RWPE1 (cell line): ENCODE measurements at regions not wholly inside any gene's neighbourhood (a gene's known extent, or its start where the extent isn't known, plus 50 kb on each side); places are given as distances from the start of the nearest gene placed in this dataset.
"Not testable (repeated sequence)": the region's sequence is repeated elsewhere in the genome, so short reads cannot be mapped to it uniquely, and the experiment has no call there.

Experiments
- CTCF ChIA-PET: fragments of 350-600 bp; sonication (Branson Sonifier 250); formaldehyde crosslinking; extraction: SDS; loops from one replicate; lab custom pipeline; 2021; lab: Yijun Ruan, JAX
- POLR2A ChIA-PET: fragments of 400-600 bp; formaldehyde crosslinking; extraction: SDS; loops from one replicate; lab custom pipeline; 2020; ENCODE audit warnings: antibody characterized with exemption; ENCODE audit not compliant: low non-redundant PET; lab: Yijun Ruan, JAX
- DNase-seq: peaks from one replicate; pipeline ENCODE4 v3.0.0; 2012; ENCODE audit warnings: low spot score
- H3K27ac ChIP-seq: fragments of 450-650 bp; 2 replicates; pipeline ENCODE4 v1.5.1; 2017
- TF ChIP-seq, protein P1 (sequence below): fragments of 450-650 bp; conservative IDR thresholded peaks from 2 replicates; pipeline ENCODE4 v1.5.1; 2017; ENCODE audit warnings: low read depth, mild to moderate bottlenecking

GRCh38 chrX:65910899-65911298 is 129.0 kb downstream of the VSIG4 start:
- POLR2A ChIA-PET = no interaction called here
- TF ChIP-seq, protein P1, sequence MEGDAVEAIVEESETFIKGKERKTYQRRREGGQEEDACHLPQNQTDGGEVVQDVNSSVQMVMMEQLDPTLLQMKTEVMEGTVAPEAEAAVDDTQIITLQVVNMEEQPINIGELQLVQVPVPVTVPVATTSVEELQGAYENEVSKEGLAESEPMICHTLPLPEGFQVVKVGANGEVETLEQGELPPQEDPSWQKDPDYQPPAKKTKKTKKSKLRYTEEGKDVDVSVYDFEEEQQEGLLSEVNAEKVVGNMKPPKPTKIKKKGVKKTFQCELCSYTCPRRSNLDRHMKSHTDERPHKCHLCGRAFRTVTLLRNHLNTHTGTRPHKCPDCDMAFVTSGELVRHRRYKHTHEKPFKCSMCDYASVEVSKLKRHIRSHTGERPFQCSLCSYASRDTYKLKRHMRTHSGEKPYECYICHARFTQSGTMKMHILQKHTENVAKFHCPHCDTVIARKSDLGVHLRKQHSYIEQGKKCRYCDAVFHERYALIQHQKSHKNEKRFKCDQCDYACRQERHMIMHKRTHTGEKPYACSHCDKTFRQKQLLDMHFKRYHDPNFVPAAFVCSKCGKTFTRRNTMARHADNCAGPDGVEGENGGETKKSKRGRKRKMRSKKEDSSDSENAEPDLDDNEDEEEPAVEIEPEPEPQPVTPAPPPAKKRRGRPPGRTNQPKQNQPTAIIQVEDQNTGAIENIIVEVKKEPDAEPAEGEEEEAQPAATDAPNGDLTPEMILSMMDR = no peak
- CTCF ChIA-PET = no interaction called here
- no peak overlapping the region for H3K27ac ChIP-seq
- no peak for DNase-seq

- ChIA-PET POLR2A (no interaction called here), CTCF (no interaction called here)
- DNase-seq = no peak
- TF ChIP-seq, protein P1 = no peak
- no peak overlapping the region for H3K27ac ChIP-seq
These were observed 136.1 kb downstream of the VSIG4 start for GRCh38 chrX:65903750-65904149.

DNA sequence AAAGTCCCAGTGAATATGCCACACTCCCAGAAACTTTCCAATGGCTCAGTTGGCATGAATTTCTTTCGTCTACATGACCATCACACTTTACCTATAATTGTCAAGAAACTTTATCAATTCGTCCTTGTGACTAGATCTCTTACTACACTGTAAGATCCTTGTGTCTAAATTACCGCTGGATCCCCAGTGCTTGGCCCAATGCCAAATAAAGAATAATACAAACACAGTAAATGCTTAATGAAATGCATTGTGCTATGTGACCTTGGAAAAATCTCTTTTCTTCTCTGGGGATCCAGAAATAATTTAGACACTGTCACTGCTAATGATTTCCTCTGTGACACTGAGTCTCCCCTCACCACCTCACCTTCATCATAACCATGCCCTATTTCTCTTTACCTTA is 137.9 kb downstream of the VSIG4 start:
- DNase-seq = no peak
- CTCF ChIA-PET = no interaction called here
- POLR2A ChIA-PET = no interaction called here
- TF ChIP-seq, protein P1 = no peak
- H3K27ac ChIP-seq = no peak overlapping the region

DNA sequence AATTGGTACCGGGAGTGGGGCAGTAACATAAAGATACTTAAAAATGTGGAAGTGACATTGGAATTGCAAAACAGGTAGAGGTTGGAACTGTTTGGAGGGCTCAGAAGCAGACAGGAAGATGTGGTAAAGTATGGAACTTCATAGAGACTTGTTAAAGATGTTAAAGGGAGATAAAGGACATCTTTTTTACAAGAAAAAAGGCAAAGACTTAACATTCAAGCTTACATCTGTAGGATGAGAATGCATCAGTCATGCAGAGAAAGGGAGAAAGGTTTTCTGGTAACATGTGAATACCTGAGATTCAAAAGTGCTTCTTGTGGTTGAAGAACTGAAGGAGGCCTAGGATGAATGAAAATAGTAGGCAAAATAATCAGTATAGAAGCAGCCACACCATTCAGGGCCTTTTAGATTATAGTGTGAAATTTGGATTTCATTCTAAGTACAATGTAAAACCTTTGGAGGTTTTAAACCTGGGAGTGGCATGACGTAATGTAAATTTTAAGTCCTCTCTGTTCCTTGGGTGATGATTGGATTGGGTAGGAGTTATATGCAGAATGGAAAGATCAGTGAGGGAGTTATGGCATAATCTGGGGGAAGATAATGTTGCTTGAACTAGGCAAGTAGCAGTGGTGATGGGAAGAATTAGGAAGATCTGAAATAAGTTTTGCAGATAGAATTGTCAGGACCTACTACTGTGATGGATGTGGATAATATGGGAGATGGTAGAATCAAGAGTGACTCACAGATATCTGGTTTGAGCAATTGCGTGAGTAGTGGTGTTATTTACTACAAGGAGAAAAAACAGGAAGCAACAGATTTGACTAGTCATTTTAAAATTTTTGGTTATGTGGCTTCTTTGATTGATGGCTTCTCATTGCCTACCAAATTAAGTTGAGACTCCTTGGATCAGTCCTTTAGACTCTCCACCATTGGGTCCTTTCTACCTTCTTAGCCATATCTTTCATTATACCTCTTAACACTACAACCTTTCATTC is 138.7 kb downstream of the VSIG4 start:
- CTCF ChIA-PET = no interaction called here
- DNase-seq = no peak
- POLR2A ChIA-PET = no interaction called here
- TF ChIP-seq, protein P1 = no peak
- no peak overlapping the region for H3K27ac ChIP-seq

GRCh38 chrX:65894133-65894532 is 145.7 kb downstream of the VSIG4 start:
- POLR2A ChIA-PET = no interaction called here
- TF ChIP-seq, protein P1 = no peak
- CTCF ChIA-PET = no interaction called here
- no peak overlapping the region for H3K27ac ChIP-seq
- no peak for DNase-seq

GRCh38 chrX:65891817-65892216 is 148.1 kb downstream of the VSIG4 start:
- DNase-seq, H3K27ac ChIP-seq, CTCF ChIA-PET, POLR2A ChIA-PET: not testable (repeated sequence)

GRCh38 chrX:65888150-65888549 is 151.7 kb downstream of the VSIG4 start:
- DNase-seq, POLR2A ChIA-PET, H3K27ac ChIP-seq, CTCF ChIA-PET: not testable (repeated sequence)
